ENCODE measurements at regions not wholly inside any gene's neighbourhood (a gene's known extent, or its start where the extent isn't known, plus 50 kb on each side); places are given as distances from the start of the nearest gene placed in this dataset.
A peak's percentile ranks its signal among the peaks of the same experiment; 100 is the strongest.

DNA sequence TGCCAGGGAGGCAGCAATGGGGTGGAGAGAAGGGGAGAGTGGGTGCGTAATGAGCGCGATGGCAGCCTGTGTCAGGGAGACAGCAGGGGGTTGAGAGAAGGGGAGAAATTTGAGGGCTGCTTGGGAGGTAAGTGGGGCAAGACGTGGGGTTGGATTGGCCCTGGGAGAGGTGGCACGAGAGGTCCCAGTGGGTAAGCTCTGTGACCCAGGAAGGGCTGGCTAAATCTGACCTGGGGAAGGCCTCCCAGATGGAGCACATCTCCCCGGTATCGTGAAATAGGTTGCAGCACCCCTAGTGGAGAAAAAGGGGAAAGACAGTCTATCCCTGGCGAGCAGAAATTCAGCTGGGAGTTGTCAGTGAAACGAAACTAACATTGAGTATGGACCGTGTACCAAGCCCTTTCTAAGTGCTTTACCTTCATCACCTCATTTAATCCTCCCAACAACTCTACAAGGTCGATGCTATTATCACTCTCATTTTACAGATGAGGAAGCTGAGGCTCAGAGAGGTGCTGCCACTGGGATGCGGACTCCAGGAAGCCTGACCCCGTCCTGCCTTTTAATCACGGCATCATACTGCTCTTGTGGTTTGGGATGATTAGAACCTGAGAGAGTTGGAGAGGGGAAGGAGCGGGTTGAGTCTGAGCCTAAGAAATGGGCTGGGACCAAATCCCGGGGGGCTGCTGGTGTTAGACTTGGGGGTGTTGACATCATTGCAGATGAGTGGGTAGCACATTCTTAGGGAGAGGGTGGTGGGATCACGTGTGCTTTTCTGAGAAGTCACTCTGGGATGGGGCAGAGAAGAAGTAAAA lies 56.6 kb upstream of the RPL11 start:
- POLR2A ChIA-PET, result interaction anchor here (0.5 kb wide), 1 partner anchor 75 kb away, joined by 3 read pairs; no protein-coding TSS in a partner anchor
- peak; percentile 67 for DNase-seq (ENCODE audit: low read depth, low spot score)
- no peak for TF ChIP-seq SIN3A (IDR thresholded peaks at IDR 0.05; ENCODE audit: borderline replicate concordance, insufficient read depth, low read depth, low read length)
- TF ChIP-seq TCF7L2 (IDR thresholded peaks at IDR 0.05; ENCODE audit: low read depth, low read length), result no peak
- TF ChIP-seq, protein P1, sequence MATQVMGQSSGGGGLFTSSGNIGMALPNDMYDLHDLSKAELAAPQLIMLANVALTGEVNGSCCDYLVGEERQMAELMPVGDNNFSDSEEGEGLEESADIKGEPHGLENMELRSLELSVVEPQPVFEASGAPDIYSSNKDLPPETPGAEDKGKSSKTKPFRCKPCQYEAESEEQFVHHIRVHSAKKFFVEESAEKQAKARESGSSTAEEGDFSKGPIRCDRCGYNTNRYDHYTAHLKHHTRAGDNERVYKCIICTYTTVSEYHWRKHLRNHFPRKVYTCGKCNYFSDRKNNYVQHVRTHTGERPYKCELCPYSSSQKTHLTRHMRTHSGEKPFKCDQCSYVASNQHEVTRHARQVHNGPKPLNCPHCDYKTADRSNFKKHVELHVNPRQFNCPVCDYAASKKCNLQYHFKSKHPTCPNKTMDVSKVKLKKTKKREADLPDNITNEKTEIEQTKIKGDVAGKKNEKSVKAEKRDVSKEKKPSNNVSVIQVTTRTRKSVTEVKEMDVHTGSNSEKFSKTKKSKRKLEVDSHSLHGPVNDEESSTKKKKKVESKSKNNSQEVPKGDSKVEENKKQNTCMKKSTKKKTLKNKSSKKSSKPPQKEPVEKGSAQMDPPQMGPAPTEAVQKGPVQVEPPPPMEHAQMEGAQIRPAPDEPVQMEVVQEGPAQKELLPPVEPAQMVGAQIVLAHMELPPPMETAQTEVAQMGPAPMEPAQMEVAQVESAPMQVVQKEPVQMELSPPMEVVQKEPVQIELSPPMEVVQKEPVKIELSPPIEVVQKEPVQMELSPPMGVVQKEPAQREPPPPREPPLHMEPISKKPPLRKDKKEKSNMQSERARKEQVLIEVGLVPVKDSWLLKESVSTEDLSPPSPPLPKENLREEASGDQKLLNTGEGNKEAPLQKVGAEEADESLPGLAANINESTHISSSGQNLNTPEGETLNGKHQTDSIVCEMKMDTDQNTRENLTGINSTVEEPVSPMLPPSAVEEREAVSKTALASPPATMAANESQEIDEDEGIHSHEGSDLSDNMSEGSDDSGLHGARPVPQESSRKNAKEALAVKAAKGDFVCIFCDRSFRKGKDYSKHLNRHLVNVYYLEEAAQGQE (IDR thresholded peaks at IDR 0.05; ENCODE audit: insufficient read depth in 1 of 2, low read depth in 2 of 2, low read length in 1 of 2), result no peak
- TF ChIP-seq, protein P2, sequence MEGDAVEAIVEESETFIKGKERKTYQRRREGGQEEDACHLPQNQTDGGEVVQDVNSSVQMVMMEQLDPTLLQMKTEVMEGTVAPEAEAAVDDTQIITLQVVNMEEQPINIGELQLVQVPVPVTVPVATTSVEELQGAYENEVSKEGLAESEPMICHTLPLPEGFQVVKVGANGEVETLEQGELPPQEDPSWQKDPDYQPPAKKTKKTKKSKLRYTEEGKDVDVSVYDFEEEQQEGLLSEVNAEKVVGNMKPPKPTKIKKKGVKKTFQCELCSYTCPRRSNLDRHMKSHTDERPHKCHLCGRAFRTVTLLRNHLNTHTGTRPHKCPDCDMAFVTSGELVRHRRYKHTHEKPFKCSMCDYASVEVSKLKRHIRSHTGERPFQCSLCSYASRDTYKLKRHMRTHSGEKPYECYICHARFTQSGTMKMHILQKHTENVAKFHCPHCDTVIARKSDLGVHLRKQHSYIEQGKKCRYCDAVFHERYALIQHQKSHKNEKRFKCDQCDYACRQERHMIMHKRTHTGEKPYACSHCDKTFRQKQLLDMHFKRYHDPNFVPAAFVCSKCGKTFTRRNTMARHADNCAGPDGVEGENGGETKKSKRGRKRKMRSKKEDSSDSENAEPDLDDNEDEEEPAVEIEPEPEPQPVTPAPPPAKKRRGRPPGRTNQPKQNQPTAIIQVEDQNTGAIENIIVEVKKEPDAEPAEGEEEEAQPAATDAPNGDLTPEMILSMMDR (IDR thresholded peaks at IDR 0.05), result peak; percentile 95
- no peak for TF ChIP-seq POLR2AphosphoS5 (IDR thresholded peaks at IDR 0.05; ENCODE audit: low read depth, low read length)
- in situ Hi-C loops (cut with HindIII; ENCODE audit: low pct_unique_long_range_greater_than_20kb, low sequenced_read_pairs), result no loop called here
- Histone ChIP-seq H3K4me3 (ENCODE audit: low read depth in 2 of 2, low read length in 2 of 2) (peak overlapping the region; percentile 42 to 71), H3K27ac (ENCODE audit: low read length) (peak overlapping the region; percentile 84), H3K27me3 (ENCODE audit: control insufficient read depth, insufficient read depth, low read length) (no peaks in the 10 kb centered on the region), H3K36me3 (ENCODE audit: control insufficient read depth, insufficient read depth, low read length) (no peaks in the 10 kb centered on the region), H3K4me1 (ENCODE audit: control insufficient read depth, insufficient read depth, low read length) (peaks cover 3% of the 10 kb centered on the region; the same call in 1 of the 2 replicates), H3K9me3 (ENCODE audit: control insufficient read depth, insufficient read depth, low read depth, low read length) (no peaks in the 10 kb centered on the region)
- peak; percentile 85 for ATAC-seq
- CTCF ChIA-PET, result interaction anchor here (0.6 to 1.8 kb wide), 15 partner anchors 10 to 291 kb away, joined by 3 to 23 read pairs (median 3); partner anchors contain the start of gene HNRNPR
- intact Hi-C loops (cut with micrococcal nuclease; ENCODE audit: unreplicated experiment), result no loop called here
- BruUV-seq (replicated peaks), result no TSS peak

DNA sequence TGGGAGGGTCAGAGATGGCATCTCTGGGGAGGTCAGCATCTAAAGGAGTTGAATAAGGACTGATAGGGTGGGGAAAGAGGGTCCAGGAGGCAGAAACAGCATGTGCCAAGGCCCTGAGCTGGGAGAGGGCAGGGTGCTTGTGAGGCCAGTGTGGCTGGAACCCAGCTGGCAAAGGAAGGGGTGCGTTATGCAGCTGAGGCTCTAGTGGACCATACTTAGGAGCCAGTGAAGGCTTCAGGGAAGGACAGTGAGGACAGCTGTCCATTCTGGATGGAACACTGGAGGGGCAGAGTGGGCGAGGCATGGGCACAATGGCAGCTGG lies 57.1 kb upstream of the RPL11 start:
- POLR2A ChIA-PET, result interaction anchor here (0.5 kb wide), 1 partner anchor 75 kb away, joined by 3 read pairs; no protein-coding TSS in a partner anchor
- ATAC-seq, result no peak
- CTCF ChIA-PET, result interaction anchor here (0.7 to 1.8 kb wide), 7 partner anchors 10 to 138 kb away, joined by 3 to 12 read pairs (median 4); no protein-coding TSS in a partner anchor
- TF ChIP-seq SIN3A (IDR thresholded peaks at IDR 0.05; ENCODE audit: borderline replicate concordance, insufficient read depth, low read depth, low read length) (no peak), POLR2AphosphoS5 (IDR thresholded peaks at IDR 0.05; ENCODE audit: low read depth, low read length) (no peak), TCF7L2 (IDR thresholded peaks at IDR 0.05; ENCODE audit: low read depth, low read length) (no peak)
- TF ChIP-seq, protein P2 (IDR thresholded peaks at IDR 0.05), result no peak
- TF ChIP-seq, protein P1 (IDR thresholded peaks at IDR 0.05; ENCODE audit: insufficient read depth in 1 of 2, low read depth in 2 of 2, low read length in 1 of 2), result no peak
- DNase-seq (ENCODE audit: low read depth, low spot score), result no peak
- Histone ChIP-seq H3K4me1 (ENCODE audit: control insufficient read depth, insufficient read depth, low read length) (peaks cover 3% of the 10 kb centered on the region; the same call in 1 of the 2 replicates), H3K27me3 (ENCODE audit: control insufficient read depth, insufficient read depth, low read length) (no peaks in the 10 kb centered on the region), H3K36me3 (ENCODE audit: control insufficient read depth, insufficient read depth, low read length) (no peaks in the 10 kb centered on the region), H3K4me3 (ENCODE audit: low read depth in 2 of 2, low read length in 2 of 2) (no peak overlapping the region), H3K9me3 (ENCODE audit: control insufficient read depth, insufficient read depth, low read depth, low read length) (no peaks in the 10 kb centered on the region), H3K27ac (ENCODE audit: low read length) (peak overlapping the region; percentile 84)
- in situ Hi-C loops (cut with HindIII; ENCODE audit: low pct_unique_long_range_greater_than_20kb, low sequenced_read_pairs), result no loop called here
- intact Hi-C loops (cut with micrococcal nuclease; ENCODE audit: unreplicated experiment), result no loop called here
- BruUV-seq (replicated peaks), result no TSS peak
